H9 (cell line): ENCODE measurements at regions not wholly inside any gene's neighbourhood (a gene's known extent, or its start where the extent isn't known, plus 50 kb on each side); places are given as distances from the start of the nearest gene placed in this dataset.

ENCODE experiments used
- DNase-seq: peaks from one replicate; pipeline ENCODE4 v3.0.0-alpha.2; 2017
- H2AFZ ChIP-seq: one replicate; pipeline ENCODE4 v1.6.1; 2013; ENCODE audit warnings: mild to moderate bottlenecking, low read length, control low read depth, moderate library complexity
- H2AK5ac ChIP-seq: 2 replicates; pipeline ENCODE4 v1.6.1; 2013; ENCODE audit warnings: low read length, control low read depth, mixed read lengths; ENCODE audit not compliant: insufficient read length
- H2BK120ac ChIP-seq: one replicate; pipeline ENCODE4 v1.6.1; 2013; ENCODE audit warnings: low read depth, mild to moderate bottlenecking, low read length, control low read depth, inconsistent platforms; ENCODE audit not compliant: poor library complexity, severe bottlenecking
- H2BK12ac ChIP-seq: 2 replicates; pipeline ENCODE4 v1.6.1; 2013; ENCODE audit warnings: low read length, control low read depth, mixed read lengths, low read depth; ENCODE audit not compliant: insufficient read length
- H2BK15ac ChIP-seq: 2 replicates; pipeline ENCODE4 v1.6.1; 2013; ENCODE audit warnings: low read depth, low read length, control low read depth
- H2BK20ac ChIP-seq: one replicate; pipeline ENCODE4 v1.6.1; 2013; ENCODE audit warnings: low read depth, mild to moderate bottlenecking, low read length, control low read depth, inconsistent platforms; ENCODE audit not compliant: poor library complexity, severe bottlenecking
- H2BK5ac ChIP-seq: 2 replicates; pipeline ENCODE4 v1.6.1; 2013; ENCODE audit warnings: low read length, control low read depth, mixed read lengths; ENCODE audit not compliant: insufficient read length
- H3K14ac ChIP-seq: 2 replicates; pipeline ENCODE4 v1.6.1; 2013; ENCODE audit warnings: low read length, control low read depth; ENCODE audit not compliant: insufficient read depth
- H3K18ac ChIP-seq: 2 replicates; pipeline ENCODE4 v1.6.1; 2013; ENCODE audit warnings: low read depth, mild to moderate bottlenecking, mixed read lengths, low read length, control low read depth; ENCODE audit not compliant: insufficient read length
- H3K23ac ChIP-seq: 2 replicates; pipeline ENCODE4 v1.6.1; 2013; ENCODE audit warnings: low read length, control low read depth, mixed read lengths, low read depth; ENCODE audit not compliant: insufficient read length
- H3K23me2 ChIP-seq: 2 replicates; pipeline ENCODE4 v1.6.1; 2013; ENCODE audit warnings: low read depth, mild to moderate bottlenecking, mixed read lengths, low read length, control low read depth; ENCODE audit not compliant: insufficient read length, poor library complexity, severe bottlenecking
- H3K27ac ChIP-seq: 2 replicates; pipeline ENCODE4 v1.5.1; 2013; ENCODE audit warnings: low read length, control low read depth, mixed read lengths, low read depth; ENCODE audit not compliant: insufficient read length
- H3K27me3 ChIP-seq: 2 replicates; pipeline ENCODE4 v1.6.1; 2013; ENCODE audit warnings: low read length, control low read depth, inconsistent platforms; ENCODE audit not compliant: insufficient read depth
- H3K4ac ChIP-seq: 2 replicates; pipeline ENCODE4 v1.6.1; 2013; ENCODE audit warnings: low read depth, mild to moderate bottlenecking, control low read depth, inconsistent platforms, low read length, moderate library complexity
- H3K4me1 ChIP-seq: 2 replicates; pipeline ENCODE4 v1.6.1; 2013; ENCODE audit warnings: low read length, control low read depth, inconsistent platforms; ENCODE audit not compliant: insufficient read depth
- H3K4me2 ChIP-seq: 2 replicates; pipeline ENCODE4 v1.6.1; 2013; ENCODE audit warnings: low read length, control low read depth, mixed read lengths; ENCODE audit not compliant: insufficient read length, insufficient read depth
- H3K56ac ChIP-seq: 2 replicates; pipeline ENCODE4 v1.6.1; 2013; ENCODE audit warnings: low read depth, mild to moderate bottlenecking, mixed read lengths, low read length, control low read depth; ENCODE audit not compliant: insufficient read length
- H3K79me1 ChIP-seq: 2 replicates; pipeline ENCODE4 v1.6.1; 2013; ENCODE audit warnings: low read depth, mild to moderate bottlenecking, moderate library complexity, low read length, control low read depth, inconsistent platforms; ENCODE audit not compliant: insufficient read depth, poor library complexity, severe bottlenecking
- H3K79me2 ChIP-seq: 2 replicates; pipeline ENCODE4 v1.6.1; 2013; ENCODE audit warnings: low read length, control low read depth, inconsistent platforms; ENCODE audit not compliant: insufficient read depth
- H3K9ac ChIP-seq: 2 replicates; pipeline ENCODE4 v1.6.1; 2013; ENCODE audit warnings: low read length, control low read depth, mixed read lengths; ENCODE audit not compliant: insufficient read length; ENCODE audit errors: extremely low read depth
- H3K9me3 ChIP-seq: one replicate; pipeline ENCODE4 v1.6.1; 2013; ENCODE audit warnings: low read depth, low read length, inconsistent platforms; ENCODE audit not compliant: control insufficient read depth
- H3T11ph ChIP-seq: one replicate; pipeline ENCODE4 v1.6.1; 2013; ENCODE audit warnings: mild to moderate bottlenecking, low read length, control low read depth, inconsistent platforms
- H4K20me1 ChIP-seq: one replicate; pipeline ENCODE4 v1.6.1; 2013; ENCODE audit not compliant: control insufficient read depth, insufficient read length, insufficient read depth
- H4K5ac ChIP-seq: 2 replicates; pipeline ENCODE4 v1.6.1; 2013; ENCODE audit warnings: low read depth, mild to moderate bottlenecking, mixed read lengths, low read length, control low read depth; ENCODE audit not compliant: insufficient read length
- H4K8ac ChIP-seq: replicated peaks from 2 replicates; pipeline ENCODE4 v1.6.1; 2013; ENCODE audit warnings: low read length, control low read depth, mixed read lengths, low read depth; ENCODE audit not compliant: insufficient read length
- H4K91ac ChIP-seq: 2 replicates; pipeline ENCODE4 v1.6.1; 2013; ENCODE audit warnings: low read depth, mild to moderate bottlenecking, moderate library complexity, mixed read lengths, low read length, control low read depth; ENCODE audit not compliant: insufficient read length
- H3K27ac Mint-ChIP-seq, 3 experiments: 2 replicates in 2 of 3; 3 replicates in 1 of 3; pipeline ENCODE4 v1.8.0; 2020 to 2021; ENCODE audit warnings: mixed read lengths in 3 of 3, mild to moderate bottlenecking in 1 of 3, moderate library complexity in 1 of 3
- H3K27me3 Mint-ChIP-seq: 2 replicates; pipeline ENCODE4 v1.8.0; 2021; ENCODE audit warnings: low read depth, mild to moderate bottlenecking, moderate library complexity, mixed read lengths
- H3K36me3 Mint-ChIP-seq, 3 experiments: 2 replicates in 2 of 3; 3 replicates in 1 of 3; pipeline ENCODE4 v1.8.0; 2020 to 2021; ENCODE audit warnings: low read depth in 3 of 3, mixed read lengths in 3 of 3; ENCODE audit not compliant: insufficient read depth in 1 of 3
- H3K4me1 Mint-ChIP-seq, 2 experiments: 2 replicates each; pipeline ENCODE4 v1.8.0; 2020; ENCODE audit warnings: mixed read lengths in 2 of 2
- H3K4me3 Mint-ChIP-seq, 2 experiments: 2 replicates in 1 of 2; 3 replicates in 1 of 2; pipeline ENCODE4 v1.8.0; 2020 to 2021; ENCODE audit warnings: mild to moderate bottlenecking in 2 of 2, mixed read lengths in 2 of 2, moderate library complexity in 1 of 2
- H3K9me3 Mint-ChIP-seq, 2 experiments: 2 replicates in 1 of 2; 3 replicates in 1 of 2; pipeline ENCODE4 v1.8.0; 2020; ENCODE audit warnings: mild to moderate bottlenecking in 2 of 2, mixed read lengths in 2 of 2, moderate library complexity in 1 of 2
- CTCF ChIP-seq: fragments of 200-600 bp; sonication (generic); conservative IDR thresholded peaks from 3 replicates; pipeline ENCODE4 v1.8.0; 2021; ENCODE audit warnings: antibody characterized with exemption, mild to moderate bottlenecking
- WGBS: extraction: QIAGEN DNeasy Blood & Tissue Kit; methylation state at CpG from one replicate; pipeline ENCODE4 v1.1.7; 2013; ENCODE audit warnings: missing lambda C conversion rate, low lambda C conversion rate, mixed read lengths; ENCODE audit not compliant: insufficient read length; ENCODE audit errors: extremely low coverage; 5-methylcytosine and 5-hydroxymethylcytosine counted together

GRCh38 chrX:10988653-10989052, 122.5 kb upstream of the HCCS start:
- Histone ChIP-seq H3K9ac (no peak overlapping the region), H3K79me1 (no peaks in the 10 kb centered on the region), H3K14ac (no peak overlapping the region), H3K4ac (no peak overlapping the region), H3K27me3 (no peaks in the 10 kb centered on the region), H3K9me3 (no peaks in the 10 kb centered on the region), H3K23ac (no peak overlapping the region), H3K79me2 (no peaks in the 10 kb centered on the region; the same call in 1 of the 2 replicates), H3K4me1 (no peaks in the 10 kb centered on the region; the same call in 1 of the 2 replicates), H4K91ac (no peak overlapping the region), H3K18ac (no peak overlapping the region), H2BK120ac (no peak overlapping the region), H3K56ac (no peak overlapping the region), H3K4me2 (no peak overlapping the region), H2BK15ac (no peak overlapping the region), H2AFZ (no peak overlapping the region), H2BK20ac (no peak overlapping the region), H4K5ac (no peak overlapping the region), H2BK5ac (no peak overlapping the region), H3K23me2 (no peaks in the 10 kb centered on the region), H2AK5ac (no peak overlapping the region), H4K20me1 (no peaks in the 10 kb centered on the region), H4K8ac (no peak overlapping the region), H2BK12ac (no peak overlapping the region), H3T11ph (no peak overlapping the region), H3K27ac (no peak overlapping the region)
- H3K27me3 Mint-ChIP-seq, result no peaks in the 10 kb centered on the region
- no CpG with 5 or more reads among the region's 4 CpGs for WGBS
- H3K4me3 Mint-ChIP-seq, result no peak overlapping the region
- peaks cover 3 to 5% of the 10 kb centered on the region in 2 experiments; a peak in 2 of 4 replicates for H3K4me1 Mint-ChIP-seq
- no peaks in the 10 kb centered on the region for H3K36me3 Mint-ChIP-seq
- H3K27ac Mint-ChIP-seq, result no peak overlapping the region
- H3K9me3 Mint-ChIP-seq, result peaks cover 55 to 67% of the 10 kb centered on the region in 2 experiments
- DNase-seq, result no peak
- TF ChIP-seq CTCF, result no peak
